Caco-2 (cell line): ENCODE measurements at regions not wholly inside any gene's neighbourhood (a gene's known extent, or its start where the extent isn't known, plus 50 kb on each side); places are given as distances from the start of the nearest gene placed in this dataset.

Experiments
- BruUV-seq: library from RNA; stranded (reverse); fragments of 400-500 nt; replicated peaks from 2 replicates; lab custom pipeline; 2021; lab: Mats Ljungman, UMichigan
- CTCF ChIA-PET: fragments of 300-600 bp; sonication (Branson Sonifier 250); formaldehyde crosslinking; loops from one replicate; lab custom pipeline; 2022; ENCODE audit warnings: antibody characterized with exemption; lab: Charles Lee
- POLR2A ChIA-PET: fragments of 300-600 bp; sonication (Branson Sonifier 250); formaldehyde crosslinking; loops from one replicate; lab custom pipeline; 2022; ENCODE audit warnings: antibody characterized with exemption; lab: Charles Lee
- DNase-seq, 2 experiments: peaks; one replicate each; pipeline versions ENCODE4 v3.0.0 to v3.0.0-alpha.2; 2020 to 2022
- H3K27me3 ChIP-seq: replicated peaks from 2 replicates; pipeline ENCODE4 v1.6.0; 2011; ENCODE audit warnings: low read length; ENCODE audit not compliant: control insufficient read depth, insufficient read depth
- H3K36me3 ChIP-seq: 2 replicates; pipeline ENCODE4 v1.5.1; 2011; ENCODE audit warnings: low read length; ENCODE audit not compliant: control insufficient read depth, insufficient read depth
- H3K4me1 ChIP-seq: fragments of 250-450 bp; sonication (Bioruptor Pico); 2 replicates; pipeline ENCODE4 v1.5.1; 2020; ENCODE audit warnings: mild to moderate bottlenecking
- H3K4me3 ChIP-seq: 2 replicates; pipeline ENCODE4 v1.5.1; 2011; ENCODE audit warnings: low read depth, mild to moderate bottlenecking, control low read depth, low read length
- H3K9me3 ChIP-seq: fragments of 250-450 bp; sonication (Bioruptor Pico); 2 replicates; pipeline ENCODE4 v1.5.1; 2020; ENCODE audit warnings: mild to moderate bottlenecking, moderate library complexity
- H3K27ac Mint-ChIP-seq: one replicate; pipeline ENCODE4 v1.8.0; 2022; ENCODE audit warnings: mixed read lengths; ENCODE audit not compliant: unreplicated experiment
- H3K27me3 Mint-ChIP-seq: one replicate; pipeline ENCODE4 v1.8.0; 2022; ENCODE audit warnings: mixed read lengths; ENCODE audit not compliant: insufficient read depth, unreplicated experiment
- H3K36me3 Mint-ChIP-seq: one replicate; pipeline ENCODE4 v1.8.0; 2022; ENCODE audit warnings: mild to moderate bottlenecking, mixed read lengths; ENCODE audit not compliant: insufficient read depth, unreplicated experiment
- H3K4me1 Mint-ChIP-seq: one replicate; pipeline ENCODE4 v1.8.0; 2022; ENCODE audit warnings: low read depth, mixed read lengths; ENCODE audit not compliant: unreplicated experiment
- H3K4me3 Mint-ChIP-seq: one replicate; pipeline ENCODE4 v1.8.0; 2022; ENCODE audit warnings: mild to moderate bottlenecking, moderate library complexity, mixed read lengths; ENCODE audit not compliant: unreplicated experiment
- H3K9me3 Mint-ChIP-seq: one replicate; pipeline ENCODE4 v1.8.0; 2022; ENCODE audit warnings: mixed read lengths; ENCODE audit not compliant: unreplicated experiment
- intact Hi-C: fragments of 100-400 bp; cut with micrococcal nuclease; formaldehyde crosslinking; loops from one replicate; pipeline ENCODE4 v1.10.0; 2022; ENCODE audit not compliant: unreplicated experiment
- TF ChIP-seq, protein P1 (sequence below), 2 experiments: fragments of 200-600 bp in 1 of 2; IDR thresholded peaks; 1 replicate in 1 of 2; 2 replicates in 1 of 2; pipeline versions ENCODE4 v1.5.1 to v1.8.0; 2011 to 2022; ENCODE audit warnings: antibody characterized with exemption in 1 of 2, control low read depth in 1 of 2, inconsistent platforms in 1 of 2, low read depth in 1 of 2, low read length in 1 of 2, mild to moderate bottlenecking in 1 of 2, moderate library complexity in 1 of 2; ENCODE audit not compliant: insufficient read depth in 1 of 2, severe bottlenecking in 1 of 2, unreplicated experiment in 1 of 2

DNA sequence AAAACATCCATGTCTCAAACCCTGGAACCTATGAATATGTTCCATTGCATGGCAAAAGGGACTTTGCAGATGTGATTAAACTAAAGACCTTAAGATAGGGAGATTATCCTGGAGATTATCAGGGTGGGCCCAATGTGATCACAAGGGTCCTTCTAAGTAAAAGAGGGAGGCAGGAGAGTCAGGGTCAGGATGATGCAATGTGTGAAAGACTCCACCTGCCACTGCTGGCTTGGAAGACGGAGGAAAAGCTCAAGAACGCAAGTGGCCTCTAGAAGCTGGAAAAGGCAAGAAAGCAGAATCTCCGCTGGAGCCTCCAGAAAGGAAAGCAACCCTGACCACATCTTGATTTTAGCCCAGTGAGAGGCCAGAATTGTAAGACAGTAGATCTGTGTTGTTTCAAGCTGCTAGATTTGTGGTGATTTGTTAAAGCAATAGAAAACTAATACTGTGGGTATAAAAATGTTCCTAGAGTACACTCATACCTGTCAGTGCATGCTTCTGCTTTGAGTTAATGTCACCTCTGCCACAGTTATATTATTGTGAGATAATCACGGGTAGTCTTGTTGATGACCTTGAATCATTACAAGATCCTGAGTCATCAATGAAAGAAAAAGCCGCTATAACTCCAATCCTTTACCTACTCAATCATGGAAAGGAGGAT is 93.5 kb upstream of the TNPO1 start:
- H3K27ac Mint-ChIP-seq: no peak overlapping the region

DNA sequence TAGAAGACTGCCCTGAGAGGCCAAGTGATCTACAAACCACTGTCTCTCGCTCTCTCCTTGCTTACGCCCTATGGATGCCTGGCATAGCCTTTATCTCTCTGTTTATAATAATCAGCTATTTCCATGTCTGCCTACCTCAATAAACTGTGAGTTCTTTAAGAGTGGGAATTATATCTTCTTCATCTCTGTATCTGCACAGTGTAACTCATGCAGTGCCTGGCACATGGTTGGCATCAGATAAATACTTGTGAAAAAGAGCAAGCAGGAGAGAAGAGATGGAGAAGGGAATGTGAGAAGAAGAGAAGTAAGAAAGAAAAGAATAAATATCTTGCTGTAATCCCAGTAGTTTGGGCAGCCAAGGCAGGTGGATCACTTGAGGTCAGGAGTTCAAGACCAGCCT is 94.6 kb upstream of the TNPO1 start:
- Histone ChIP-seq H3K36me3 (no peaks in the 10 kb centered on the region), H3K9me3 (no peaks in the 10 kb centered on the region), H3K4me1 (no peaks in the 10 kb centered on the region), H3K27me3 (no peaks in the 10 kb centered on the region; the same call in 1 of the 2 replicates), H3K4me3 (no peak overlapping the region)
- Mint-ChIP-seq H3K4me1 (no peaks in the 10 kb centered on the region), H3K4me3 (no peak overlapping the region), H3K9me3 (no peaks in the 10 kb centered on the region), H3K27ac (no peak overlapping the region), H3K27me3 (no peaks in the 10 kb centered on the region), H3K36me3 (no peaks in the 10 kb centered on the region)
- intact Hi-C loops: no loop called here
- BruUV-seq: no TSS peak
- DNase-seq: no peak
- TF ChIP-seq, protein P1, sequence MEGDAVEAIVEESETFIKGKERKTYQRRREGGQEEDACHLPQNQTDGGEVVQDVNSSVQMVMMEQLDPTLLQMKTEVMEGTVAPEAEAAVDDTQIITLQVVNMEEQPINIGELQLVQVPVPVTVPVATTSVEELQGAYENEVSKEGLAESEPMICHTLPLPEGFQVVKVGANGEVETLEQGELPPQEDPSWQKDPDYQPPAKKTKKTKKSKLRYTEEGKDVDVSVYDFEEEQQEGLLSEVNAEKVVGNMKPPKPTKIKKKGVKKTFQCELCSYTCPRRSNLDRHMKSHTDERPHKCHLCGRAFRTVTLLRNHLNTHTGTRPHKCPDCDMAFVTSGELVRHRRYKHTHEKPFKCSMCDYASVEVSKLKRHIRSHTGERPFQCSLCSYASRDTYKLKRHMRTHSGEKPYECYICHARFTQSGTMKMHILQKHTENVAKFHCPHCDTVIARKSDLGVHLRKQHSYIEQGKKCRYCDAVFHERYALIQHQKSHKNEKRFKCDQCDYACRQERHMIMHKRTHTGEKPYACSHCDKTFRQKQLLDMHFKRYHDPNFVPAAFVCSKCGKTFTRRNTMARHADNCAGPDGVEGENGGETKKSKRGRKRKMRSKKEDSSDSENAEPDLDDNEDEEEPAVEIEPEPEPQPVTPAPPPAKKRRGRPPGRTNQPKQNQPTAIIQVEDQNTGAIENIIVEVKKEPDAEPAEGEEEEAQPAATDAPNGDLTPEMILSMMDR (IDR thresholded peaks at IDR 0.05; ENCODE audit: insufficient read depth in 1 of 2, low read depth in 1 of 2, low read length in 1 of 2, severe bottlenecking in 1 of 2, unreplicated experiment in 1 of 2): no peak
- POLR2A ChIA-PET: no interaction called here
- CTCF ChIA-PET: no interaction called here

More for the DNA sequence above, 93.5 kb upstream of the TNPO1 start:
- TF ChIP-seq, protein P1 (IDR thresholded peaks at IDR 0.05; ENCODE audit: insufficient read depth in 1 of 2, low read depth in 1 of 2, low read length in 1 of 2, severe bottlenecking in 1 of 2, unreplicated experiment in 1 of 2): no peak
- CTCF ChIA-PET: no interaction called here
- no peaks in the 10 kb centered on the region for H3K27me3 Mint-ChIP-seq
- Histone ChIP-seq H3K4me3 (no peak overlapping the region), H3K4me1 (no peaks in the 10 kb centered on the region), H3K36me3 (no peaks in the 10 kb centered on the region), H3K9me3 (0 out of 2 replicates have a peak, but pooled peaks cover 2% of the 10 kb centered on the region), H3K27me3 (no peaks in the 10 kb centered on the region; the same call in 1 of the 2 replicates)
- intact Hi-C loops: no loop called here
- no peaks in the 10 kb centered on the region for H3K36me3 Mint-ChIP-seq
- H3K4me1 Mint-ChIP-seq: no peaks in the 10 kb centered on the region
- H3K4me3 Mint-ChIP-seq: no peak overlapping the region
- DNase-seq: no peak
- H3K9me3 Mint-ChIP-seq: no peaks in the 10 kb centered on the region
- no TSS peak for BruUV-seq
- POLR2A ChIA-PET: no interaction called here

DNA sequence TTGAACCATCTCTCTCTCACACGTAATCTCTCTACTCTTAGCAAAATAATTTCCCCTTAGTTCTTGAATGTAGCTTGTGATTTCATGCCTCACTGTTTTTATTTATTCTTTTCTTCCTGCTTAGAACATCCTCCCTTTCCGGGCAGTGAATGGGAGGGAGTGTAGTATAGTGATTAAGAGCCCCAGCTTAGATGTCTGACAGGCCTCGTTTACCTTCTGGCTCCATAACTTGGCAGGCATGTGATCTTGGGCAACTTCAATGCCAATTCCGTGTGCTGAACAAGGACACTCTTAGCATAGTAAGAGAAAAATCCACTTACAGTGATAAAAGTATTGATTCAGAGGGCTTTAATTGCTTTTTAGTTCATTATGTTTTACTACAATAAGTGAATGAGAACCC is 96.3 kb upstream of the TNPO1 start:
- no peaks in the 10 kb centered on the region for H3K27me3 Mint-ChIP-seq
- no peaks in the 10 kb centered on the region for H3K9me3 Mint-ChIP-seq
- BruUV-seq: no TSS peak
- no peak overlapping the region for H3K4me3 Mint-ChIP-seq
- no peak overlapping the region for H3K4me3 ChIP-seq
- H3K9me3 ChIP-seq: no peaks in the 10 kb centered on the region
- H3K4me1 ChIP-seq: no peaks in the 10 kb centered on the region
- no peaks in the 10 kb centered on the region; the same call in 1 of the 2 replicates for H3K27me3 ChIP-seq
- POLR2A ChIA-PET: no interaction called here
- H3K36me3 ChIP-seq: no peaks in the 10 kb centered on the region
- no peak for DNase-seq
- H3K27ac Mint-ChIP-seq: no peak overlapping the region
- H3K4me1 Mint-ChIP-seq: no peaks in the 10 kb centered on the region
- CTCF ChIA-PET: no interaction called here
- no peaks in the 10 kb centered on the region for H3K36me3 Mint-ChIP-seq
- TF ChIP-seq, protein P1 (IDR thresholded peaks at IDR 0.05; ENCODE audit: insufficient read depth in 1 of 2, low read depth in 1 of 2, low read length in 1 of 2, severe bottlenecking in 1 of 2, unreplicated experiment in 1 of 2): no peak
- intact Hi-C loops: no loop called here
